Mesendoderm (in vitro differentiated cells): ENCODE measurements at regions not wholly inside any gene's neighbourhood (a gene's known extent, or its start where the extent isn't known, plus 50 kb on each side); places are given as distances from the start of the nearest gene placed in this dataset.

Source experiments
- DNase-seq: peaks from one replicate; pipeline ENCODE4 v3.0.0; 2013
- H2AK5ac ChIP-seq: 2 replicates; pipeline ENCODE4 v1.6.1; 2013; ENCODE audit warnings: low read length, inconsistent platforms
- H2BK120ac ChIP-seq: 2 replicates; pipeline ENCODE4 v1.6.1; 2013; ENCODE audit warnings: low read depth, mild to moderate bottlenecking, low read length, moderate library complexity, mixed read lengths
- H2BK15ac ChIP-seq: replicated peaks from 2 replicates; pipeline ENCODE4 v1.6.1; 2013; ENCODE audit warnings: low read depth, mild to moderate bottlenecking, moderate library complexity
- H2BK5ac ChIP-seq: 2 replicates; pipeline ENCODE4 v1.6.1; 2013; ENCODE audit warnings: low read length, inconsistent platforms
- H3K18ac ChIP-seq: 2 replicates; pipeline ENCODE4 v1.6.1; 2013; ENCODE audit warnings: mild to moderate bottlenecking, low read length, mixed read lengths
- H3K23ac ChIP-seq: one replicate; pipeline ENCODE4 v1.6.1; 2013; ENCODE audit warnings: low read length
- H3K27ac ChIP-seq: 2 replicates; pipeline ENCODE4 v1.5.1; 2013; ENCODE audit warnings: low read depth, mild to moderate bottlenecking, inconsistent platforms, low read length, moderate library complexity
- H3K27me3 ChIP-seq: 2 replicates; pipeline ENCODE4 v1.6.1; 2013; ENCODE audit warnings: low read length, control low read depth, mild to moderate bottlenecking, inconsistent platforms; ENCODE audit not compliant: insufficient read depth, poor library complexity
- H3K36me3 ChIP-seq: 2 replicates; pipeline ENCODE4 v1.6.1; 2013; ENCODE audit warnings: low read length, inconsistent platforms; ENCODE audit not compliant: control insufficient read depth, insufficient read depth
- H3K4ac ChIP-seq: one replicate; pipeline ENCODE4 v1.6.1; 2013; ENCODE audit warnings: low read depth, mild to moderate bottlenecking, low read length, moderate library complexity
- H3K4me1 ChIP-seq: 2 replicates; pipeline ENCODE4 v1.6.1; 2013; ENCODE audit warnings: low read depth, low read length, inconsistent platforms; ENCODE audit not compliant: control insufficient read depth
- H3K4me2 ChIP-seq: 2 replicates; pipeline ENCODE4 v1.6.1; 2013; ENCODE audit warnings: low read length
- H3K4me3 ChIP-seq: 2 replicates; pipeline ENCODE4 v1.5.1; 2013; ENCODE audit warnings: mild to moderate bottlenecking, low read length
- H3K56ac ChIP-seq: one replicate; pipeline ENCODE4 v1.6.1; 2013; ENCODE audit warnings: low read length
- H3K79me1 ChIP-seq: 2 replicates; pipeline ENCODE4 v1.6.1; 2013; ENCODE audit warnings: low read length, inconsistent platforms
- H3K79me2 ChIP-seq: 2 replicates; pipeline ENCODE4 v1.6.1; 2013; ENCODE audit warnings: mild to moderate bottlenecking, low read length; ENCODE audit not compliant: control insufficient read depth, insufficient read depth
- H3K9ac ChIP-seq: 2 replicates; pipeline ENCODE4 v1.6.1; 2013; ENCODE audit warnings: low read length, inconsistent platforms
- H4K5ac ChIP-seq: one replicate; pipeline ENCODE4 v1.6.1; 2013; ENCODE audit warnings: low read length
- H4K8ac ChIP-seq: one replicate; pipeline ENCODE4 v1.6.1; 2013; ENCODE audit warnings: low read depth, mild to moderate bottlenecking, control low read depth, low read length, moderate library complexity
- WGBS: extraction: QIAGEN DNeasy Blood & Tissue Kit; methylation state at CpG from one replicate; pipeline ENCODE4 v1.1.7; 2013; ENCODE audit warnings: low lambda C conversion rate, missing lambda C conversion rate; ENCODE audit not compliant: insufficient coverage; ENCODE audit errors: extremely low coverage; 5-methylcytosine and 5-hydroxymethylcytosine counted together

- H3K4me1 ChIP-seq = no peaks in the 10 kb centered on the region
- H4K8ac ChIP-seq = no peak overlapping the region
- no peak overlapping the region for H2BK120ac ChIP-seq
- H3K9ac ChIP-seq = no peak overlapping the region
- H2BK15ac ChIP-seq = no peak overlapping the region
- no peak overlapping the region for H3K27ac ChIP-seq
- H3K4ac ChIP-seq = no peak overlapping the region
- H3K79me2 ChIP-seq = no peaks in the 10 kb centered on the region
- H3K36me3 ChIP-seq = no peaks in the 10 kb centered on the region
- H3K4me2 ChIP-seq = no peak overlapping the region
- H3K79me1 ChIP-seq = no peaks in the 10 kb centered on the region
- H3K56ac ChIP-seq = no peak overlapping the region
- no peak overlapping the region for H4K5ac ChIP-seq
- H2AK5ac ChIP-seq = no peak overlapping the region
- no peak overlapping the region for H3K4me3 ChIP-seq
- H3K27me3 ChIP-seq = no peaks in the 10 kb centered on the region
- H3K18ac ChIP-seq = no peak overlapping the region
- H3K23ac ChIP-seq = no peak overlapping the region
- no CpG with 5 or more reads among the region's 3 CpGs for WGBS
- no peak for DNase-seq
- H2BK5ac ChIP-seq = no peak overlapping the region
Measured at GRCh38 chr4:63029380-63029779, 1379.9 kb downstream of the TECRL start.

GRCh38 chr4:63020661-63021060, 1388.6 kb downstream of the TECRL start:
- H3K27ac ChIP-seq = no peak overlapping the region
- no peak overlapping the region for H4K8ac ChIP-seq
- H3K79me2 ChIP-seq = no peaks in the 10 kb centered on the region
- H3K56ac ChIP-seq = no peak overlapping the region
- no peak overlapping the region for H3K9ac ChIP-seq
- no peaks in the 10 kb centered on the region for H3K79me1 ChIP-seq
- 100% methylated on average over 1 of the region's 1 CpG for WGBS
- H3K27me3 ChIP-seq = no peaks in the 10 kb centered on the region
- H4K5ac ChIP-seq = no peak overlapping the region
- no peak for DNase-seq
- H3K4me3 ChIP-seq = no peak overlapping the region
- no peak overlapping the region for H3K4ac ChIP-seq
- no peak overlapping the region for H3K23ac ChIP-seq
- no peak overlapping the region for H2BK15ac ChIP-seq
- H3K4me1 ChIP-seq = no peaks in the 10 kb centered on the region
- no peak overlapping the region for H3K18ac ChIP-seq
- H2BK5ac ChIP-seq = no peak overlapping the region
- H3K36me3 ChIP-seq = no peaks in the 10 kb centered on the region
- H2BK120ac ChIP-seq = no peak overlapping the region
- H3K4me2 ChIP-seq = no peak overlapping the region
- no peak overlapping the region for H2AK5ac ChIP-seq

DNA sequence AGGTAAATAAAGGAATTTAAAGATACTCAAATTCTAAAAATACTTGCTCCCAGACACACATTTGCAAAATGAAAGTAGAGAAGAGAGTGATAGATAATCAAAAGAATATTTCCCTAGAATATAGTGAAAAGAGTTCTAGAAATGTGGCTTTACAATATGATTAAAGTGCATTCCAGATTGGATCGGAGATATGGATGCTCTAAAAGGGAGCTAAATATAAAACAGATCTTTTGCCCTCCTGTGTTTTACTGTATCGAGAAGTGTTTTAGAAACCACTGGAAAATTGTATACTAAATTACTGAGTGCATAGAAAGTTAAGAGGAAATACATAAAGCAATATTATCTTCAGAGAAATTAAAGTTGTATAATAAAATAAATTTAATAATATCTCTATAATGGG, 1392.0 kb downstream of the TECRL start:
- Histone ChIP-seq H3K79me2 (no peaks in the 10 kb centered on the region), H3K4me2 (no peak overlapping the region), H2AK5ac (no peak overlapping the region), H3K18ac (no peak overlapping the region), H3K9ac (no peak overlapping the region), H2BK15ac (no peak overlapping the region), H4K8ac (no peak overlapping the region), H3K27me3 (no peaks in the 10 kb centered on the region), H3K27ac (no peak overlapping the region), H2BK120ac (no peak overlapping the region), H3K56ac (no peak overlapping the region), H3K4me3 (no peak overlapping the region), H2BK5ac (no peak overlapping the region), H3K79me1 (no peaks in the 10 kb centered on the region), H3K4ac (no peak overlapping the region), H4K5ac (no peak overlapping the region), H3K23ac (no peak overlapping the region), H3K4me1 (no peaks in the 10 kb centered on the region), H3K36me3 (no peaks in the 10 kb centered on the region)
- no CpG with 5 or more reads among the region's 2 CpGs for WGBS
- no peak for DNase-seq

GRCh38 chr4:62970846-62971245, 1438.4 kb downstream of the TECRL start:
- Histone ChIP-seq H3K56ac (no peak overlapping the region), H3K4ac (no peak overlapping the region), H3K4me2 (no peak overlapping the region), H3K9ac (no peak overlapping the region), H2BK120ac (no peak overlapping the region), H3K18ac (no peak overlapping the region), H3K23ac (no peak overlapping the region), H3K36me3 (no peaks in the 10 kb centered on the region), H2AK5ac (no peak overlapping the region), H3K27me3 (no peaks in the 10 kb centered on the region), H2BK5ac (no peak overlapping the region), H4K5ac (no peak overlapping the region), H2BK15ac (no peak overlapping the region), H4K8ac (no peak overlapping the region), H3K4me1 (no peaks in the 10 kb centered on the region), H3K27ac (no peak overlapping the region), H3K79me2 (no peaks in the 10 kb centered on the region), H3K4me3 (no peak overlapping the region), H3K79me1 (no peaks in the 10 kb centered on the region)
- WGBS = no CpG with 5 or more reads among the region's 1 CpG
- DNase-seq = no peak

DNA sequence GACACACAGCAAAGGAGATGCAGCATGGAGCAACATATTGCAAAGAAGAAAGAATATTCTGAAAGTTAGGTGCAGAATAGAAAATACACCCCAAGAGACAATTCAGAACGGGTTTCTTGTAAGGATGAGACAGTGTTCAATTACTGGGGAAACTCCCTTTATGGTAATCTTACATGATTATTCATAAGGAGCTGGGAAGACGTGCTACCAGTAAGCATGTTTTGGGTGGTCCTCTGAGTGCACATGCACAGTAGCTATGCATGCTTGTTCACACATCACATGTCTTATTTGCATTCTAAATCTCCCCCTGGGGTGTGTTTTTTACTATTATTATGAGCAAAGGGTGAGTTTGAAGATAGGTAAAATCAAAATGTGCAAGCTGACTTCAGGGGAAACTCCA, 1448.8 kb downstream of the TECRL start:
- Histone ChIP-seq H2BK15ac (no peak overlapping the region), H3K23ac (no peak overlapping the region), H3K56ac (no peak overlapping the region), H3K4me3 (no peak overlapping the region), H3K9ac (no peak overlapping the region), H2AK5ac (no peak overlapping the region), H3K79me1 (no peaks in the 10 kb centered on the region), H4K8ac (no peak overlapping the region), H3K36me3 (no peaks in the 10 kb centered on the region), H2BK5ac (no peak overlapping the region), H2BK120ac (no peak overlapping the region), H3K27ac (no peak overlapping the region), H3K79me2 (no peaks in the 10 kb centered on the region), H3K18ac (no peak overlapping the region), H3K4me1 (no peaks in the 10 kb centered on the region), H3K4ac (no peak overlapping the region), H3K4me2 (no peak overlapping the region), H4K5ac (no peak overlapping the region), H3K27me3 (no peaks in the 10 kb centered on the region)
- no CpG with 5 or more reads among the region's 2 CpGs for WGBS
- no peak for DNase-seq

GRCh38 chr4:62953752-62954151, 1455.5 kb downstream of the TECRL start:
- Histone ChIP-seq H2AK5ac (no peak overlapping the region), H2BK120ac (no peak overlapping the region), H3K18ac (no peak overlapping the region), H3K79me2 (no peaks in the 10 kb centered on the region), H2BK15ac (no peak overlapping the region), H3K4me3 (no peak overlapping the region), H2BK5ac (no peak overlapping the region), H4K8ac (no peak overlapping the region), H3K56ac (no peak overlapping the region), H3K79me1 (no peaks in the 10 kb centered on the region), H3K36me3 (no peaks in the 10 kb centered on the region), H3K4ac (no peak overlapping the region), H3K27me3 (no peaks in the 10 kb centered on the region), H3K9ac (no peak overlapping the region), H3K4me1 (peaks cover 2% of the 10 kb centered on the region), H3K27ac (no peak overlapping the region), H3K23ac (no peak overlapping the region), H3K4me2 (no peak overlapping the region), H4K5ac (no peak overlapping the region)
- peak; percentile 15 for DNase-seq
- no CpG with 5 or more reads among the region's 3 CpGs for WGBS
